ENCODE measurements at regions not wholly inside any gene's neighbourhood (a gene's known extent, or its start where the extent isn't known, plus 50 kb on each side); places are given as distances from the start of the nearest gene placed in this dataset.

GRCh38 chr5:174430940-174431339 is 293.4 kb upstream of the MSX2 start:
- TF ChIP-seq EZH2 (IDR thresholded peaks at IDR 0.05; ENCODE audit: insufficient read depth, poor library complexity, severe bottlenecking), result no peak
- TF ChIP-seq EZH2phosphoT487 (IDR thresholded peaks at IDR 0.05; ENCODE audit: insufficient read depth, low read depth), result no peak
